ENCODE measurements at regions not wholly inside any gene's neighbourhood (a gene's known extent, or its start where the extent isn't known, plus 50 kb on each side); places are given as distances from the start of the nearest gene placed in this dataset.
"Not testable (repeated sequence)": the region's sequence is repeated elsewhere in the genome, so short reads cannot be mapped to it uniquely, and the experiment has no call there.

- not testable (repeated sequence) for DNase-seq (ENCODE audit: low read depth)
Measured at GRCh38 chr11:33971530-33971929, 79.7 kb upstream of the LMO2 start.

- DNase-seq (ENCODE audit: low read depth): no peak
Measured at GRCh38 chr11:33970984-33971466, 79.1 kb upstream of the LMO2 start.

- no peak for DNase-seq (ENCODE audit: low read depth)
Measured at GRCh38 chr11:33967451-33967850, 75.6 kb upstream of the LMO2 start.

GRCh38 chr11:33965032-33965431 lies 73.2 kb upstream of the LMO2 start:
- DNase-seq (ENCODE audit: low read depth): no peak

GRCh38 chr11:33959855-33960400 lies 68.1 kb upstream of the LMO2 start:
- DNase-seq (ENCODE audit: low read depth): no peak

GRCh38 chr11:33957304-33957917 lies 65.5 kb upstream of the LMO2 start:
- DNase-seq (ENCODE audit: low read depth): no peak

GRCh38 chr11:33956611-33957010 lies 64.7 kb upstream of the LMO2 start:
- DNase-seq (ENCODE audit: low read depth): no peak

- DNase-seq (ENCODE audit: low read depth): no peak
Measured at GRCh38 chr11:33953289-33953688, 61.4 kb upstream of the LMO2 start.

- DNase-seq (ENCODE audit: low read depth): no peak
Measured at GRCh38 chr11:33952805-33953204, 60.9 kb upstream of the LMO2 start.

GRCh38 chr11:33949252-33949913 lies 57.5 kb upstream of the LMO2 start:
- no peak for DNase-seq (ENCODE audit: low read depth)

GRCh38 chr11:33948494-33948893 lies 56.6 kb upstream of the LMO2 start:
- no peak for DNase-seq (ENCODE audit: low read depth)

GRCh38 chr11:33947918-33948317 lies 56.0 kb upstream of the LMO2 start:
- DNase-seq (ENCODE audit: low read depth): not testable (repeated sequence)

- no peak for DNase-seq (ENCODE audit: low read depth)
Measured at GRCh38 chr11:33946930-33947329, 55.1 kb upstream of the LMO2 start.

GRCh38 chr11:33945481-33946268 lies 53.8 kb upstream of the LMO2 start:
- no peak for DNase-seq (ENCODE audit: low read depth)

GRCh38 chr11:33944693-33945424 lies 53.0 kb upstream of the LMO2 start:
- DNase-seq (ENCODE audit: low read depth): no peak

GRCh38 chr11:33944345-33944692 lies 52.4 kb upstream of the LMO2 start:
- DNase-seq (ENCODE audit: low read depth): no peak

- no peak for DNase-seq (ENCODE audit: low read depth)
Measured at GRCh38 chr11:33942954-33943353, 51.1 kb upstream of the LMO2 start.

GRCh38 chr11:33941637-33942160 lies 49.8 kb upstream of the LMO2 start:
- DNase-seq (ENCODE audit: low read depth): no peak

All from stimulated activated CD8-positive, alpha-beta memory T cell treated with anti-CD3 and anti-CD28 coated beads, Interleukin-12 subunit alpha, Interleukin-12 subunit beta, amount 100 ng/mL, for 1 hour (primary cell).